Peyer's patch (tissue), 4 donors: ENCODE measurements at regions not wholly inside any gene's neighbourhood (a gene's known extent, or its start where the extent isn't known, plus 50 kb on each side); places are given as distances from the start of the nearest gene placed in this dataset.

Experiments used
- DNase-seq, 3 donors: peaks; one replicate each; pipeline ENCODE4 v3.0.0-alpha.2; 2017 to 2019
- H3K27ac ChIP-seq, 4 donors: fragments of 200-600 bp; sonication (generic); one replicate each; pipeline ENCODE4 v1.5.1; 2016 to 2019
- H3K27me3 ChIP-seq, 2 donors: fragments of 200-600 bp; sonication (generic); one replicate each; pipeline ENCODE4 v1.5.1; 2019
- H3K36me3 ChIP-seq, 3 donors: fragments of 200-600 bp; sonication (generic); one replicate each; pipeline ENCODE4 v1.5.1; 2016 to 2019
- H3K4me1 ChIP-seq, 4 donors: fragments of 200-600 bp; sonication (generic); one replicate each; pipeline ENCODE4 v1.5.1; 2016 to 2019
- H3K4me3 ChIP-seq, 4 donors: fragments of 200-600 bp; sonication (generic); 1 replicate in 3 of 4; 2 replicates in 1 of 4; pipeline ENCODE4 v1.5.1; 2016 to 2019; ENCODE audit warnings: mild to moderate bottlenecking in 1 of 4
- H3K9me3 ChIP-seq, 4 donors: fragments of 200-600 bp; sonication (generic); one replicate each; pipeline ENCODE4 v1.5.1; 2016 to 2019; ENCODE audit warnings: mild to moderate bottlenecking in 1 of 4
- POLR2A ChIP-seq, 2 donors: fragments of 450-650 bp; IDR thresholded peaks; one replicate each; pipeline ENCODE4 v1.5.1; 2017; ENCODE audit warnings: antibody characterized with exemption in 2 of 2, mild to moderate bottlenecking in 2 of 2, moderate library complexity in 2 of 2
- TF ChIP-seq, protein P1 (sequence below), 6 experiments: fragments of 450-650 bp in 4 of 6; fragments of 200-600 bp in 2 of 6; sonication (generic) in 1 of 6; IDR thresholded peaks; one replicate each; pipeline ENCODE4 v1.5.1; 2017 to 2019; ENCODE audit warnings: antibody characterized with exemption in 6 of 6, mild to moderate bottlenecking in 3 of 6, moderate library complexity in 1 of 6

DNA sequence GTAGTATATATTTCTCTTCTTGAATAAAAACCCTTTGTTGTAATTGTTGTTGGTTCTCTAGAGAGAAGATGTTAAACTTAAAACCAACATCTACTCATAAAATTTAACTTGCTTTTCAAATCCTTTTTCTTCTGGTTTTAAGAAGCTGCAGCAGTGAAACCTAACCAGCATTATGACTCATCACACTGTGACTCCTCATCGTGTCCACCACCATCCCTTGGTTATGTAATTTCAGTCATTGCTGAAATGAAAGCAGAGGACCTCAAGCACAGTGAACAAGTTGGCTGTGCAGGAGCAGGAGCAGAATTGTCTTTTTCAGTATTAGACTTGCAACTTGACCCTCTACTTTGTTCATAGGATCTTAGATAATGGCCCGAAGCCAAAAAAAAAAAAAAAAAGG, 64.9 kb upstream of the HTR2A start:
- Histone ChIP-seq H3K36me3 (no peaks in the 10 kb centered on the region), H3K9me3 (no peaks in the 10 kb centered on the region), H3K27me3 (no peaks in the 10 kb centered on the region), H3K27ac (no peak overlapping the region), H3K4me1 (no peaks in the 10 kb centered on the region), H3K4me3 (no peak overlapping the region)
- no peak for TF ChIP-seq POLR2A (IDR thresholded peaks at IDR 0.05)
- TF ChIP-seq, protein P1, sequence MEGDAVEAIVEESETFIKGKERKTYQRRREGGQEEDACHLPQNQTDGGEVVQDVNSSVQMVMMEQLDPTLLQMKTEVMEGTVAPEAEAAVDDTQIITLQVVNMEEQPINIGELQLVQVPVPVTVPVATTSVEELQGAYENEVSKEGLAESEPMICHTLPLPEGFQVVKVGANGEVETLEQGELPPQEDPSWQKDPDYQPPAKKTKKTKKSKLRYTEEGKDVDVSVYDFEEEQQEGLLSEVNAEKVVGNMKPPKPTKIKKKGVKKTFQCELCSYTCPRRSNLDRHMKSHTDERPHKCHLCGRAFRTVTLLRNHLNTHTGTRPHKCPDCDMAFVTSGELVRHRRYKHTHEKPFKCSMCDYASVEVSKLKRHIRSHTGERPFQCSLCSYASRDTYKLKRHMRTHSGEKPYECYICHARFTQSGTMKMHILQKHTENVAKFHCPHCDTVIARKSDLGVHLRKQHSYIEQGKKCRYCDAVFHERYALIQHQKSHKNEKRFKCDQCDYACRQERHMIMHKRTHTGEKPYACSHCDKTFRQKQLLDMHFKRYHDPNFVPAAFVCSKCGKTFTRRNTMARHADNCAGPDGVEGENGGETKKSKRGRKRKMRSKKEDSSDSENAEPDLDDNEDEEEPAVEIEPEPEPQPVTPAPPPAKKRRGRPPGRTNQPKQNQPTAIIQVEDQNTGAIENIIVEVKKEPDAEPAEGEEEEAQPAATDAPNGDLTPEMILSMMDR (IDR thresholded peaks at IDR 0.05): no peak
- no peak for DNase-seq

DNA sequence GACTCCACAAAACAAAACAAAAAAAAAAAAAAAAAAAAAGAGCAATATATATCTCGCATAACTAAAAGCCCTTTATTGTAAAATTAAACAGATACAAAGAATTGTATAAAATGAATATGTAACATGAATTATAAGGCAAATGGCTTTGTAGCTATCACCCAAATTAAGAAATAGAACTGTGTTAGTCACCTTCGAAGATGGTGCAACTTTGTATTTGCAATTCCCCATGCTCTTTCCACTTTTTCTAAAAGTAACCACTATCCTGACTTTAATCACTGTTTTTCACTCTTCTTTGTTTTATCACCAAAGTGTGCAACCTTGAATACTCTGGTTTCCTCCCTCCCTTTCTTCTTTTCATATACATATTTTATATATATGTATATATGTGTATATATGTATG, 57.1 kb upstream of the HTR2A start:
- DNase-seq: no peak
- TF ChIP-seq, protein P1 (IDR thresholded peaks at IDR 0.05): no peak
- TF ChIP-seq POLR2A (IDR thresholded peaks at IDR 0.05): no peak
- H3K4me1 ChIP-seq: no peaks in the 10 kb centered on the region
- H3K27me3 ChIP-seq: no peaks in the 10 kb centered on the region
- H3K36me3 ChIP-seq: no peaks in the 10 kb centered on the region
- H3K27ac ChIP-seq: no peak overlapping the region
- H3K9me3 ChIP-seq: no peaks in the 10 kb centered on the region
- no peak overlapping the region for H3K4me3 ChIP-seq

DNA sequence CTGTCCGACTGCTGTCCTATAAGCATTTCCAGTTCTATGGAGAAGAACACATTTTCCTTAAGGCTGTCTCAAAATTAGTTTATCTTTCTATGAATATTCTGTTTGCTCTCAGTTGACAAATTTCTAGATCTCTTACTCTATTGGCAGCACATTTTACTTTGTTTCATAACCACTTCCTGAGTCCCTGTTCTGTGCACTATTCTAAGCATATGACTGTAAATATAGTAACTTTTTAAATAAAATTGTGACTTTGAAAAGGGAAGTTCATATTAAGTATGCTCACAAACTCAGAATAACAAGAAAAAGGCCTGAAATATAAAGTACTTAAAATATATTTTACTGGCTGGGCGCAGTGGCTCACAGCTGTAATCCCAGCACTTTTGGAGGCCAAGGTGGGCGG, 56.5 kb upstream of the HTR2A start:
- Histone ChIP-seq H3K4me1 (no peaks in the 10 kb centered on the region), H3K27me3 (no peaks in the 10 kb centered on the region), H3K36me3 (no peaks in the 10 kb centered on the region), H3K9me3 (no peaks in the 10 kb centered on the region), H3K27ac (no peak overlapping the region), H3K4me3 (no peak overlapping the region)
- TF ChIP-seq POLR2A (IDR thresholded peaks at IDR 0.05): no peak
- TF ChIP-seq, protein P1 (IDR thresholded peaks at IDR 0.05): no peak
- DNase-seq: no peak

DNA sequence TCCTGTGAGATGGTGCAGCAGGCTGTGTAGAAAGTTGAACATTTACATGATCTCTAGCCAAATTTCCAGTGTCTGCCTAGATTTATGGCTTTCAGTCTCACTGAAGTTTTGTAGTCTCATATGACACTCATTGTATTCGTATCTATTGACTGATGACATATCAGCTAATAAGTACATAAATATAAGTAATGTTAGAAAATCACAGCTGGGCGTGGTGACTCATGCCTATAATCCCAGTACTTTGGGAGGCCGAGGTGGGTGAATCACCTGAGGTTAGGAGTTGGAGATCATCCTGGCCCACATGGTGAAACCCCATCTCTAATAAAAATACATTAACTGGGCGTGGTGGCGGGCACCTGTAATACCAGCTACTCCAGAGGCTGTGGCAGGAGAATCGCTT, 54.7 kb upstream of the HTR2A start:
- H3K9me3 ChIP-seq: no peaks in the 10 kb centered on the region
- H3K27ac ChIP-seq: no peak overlapping the region
- H3K4me1 ChIP-seq: no peaks in the 10 kb centered on the region
- TF ChIP-seq, protein P1 (IDR thresholded peaks at IDR 0.05): no peak
- TF ChIP-seq POLR2A (IDR thresholded peaks at IDR 0.05): no peak
- no peaks in the 10 kb centered on the region for H3K27me3 ChIP-seq
- DNase-seq: no peak
- no peaks in the 10 kb centered on the region for H3K36me3 ChIP-seq
- H3K4me3 ChIP-seq: no peak overlapping the region

DNA sequence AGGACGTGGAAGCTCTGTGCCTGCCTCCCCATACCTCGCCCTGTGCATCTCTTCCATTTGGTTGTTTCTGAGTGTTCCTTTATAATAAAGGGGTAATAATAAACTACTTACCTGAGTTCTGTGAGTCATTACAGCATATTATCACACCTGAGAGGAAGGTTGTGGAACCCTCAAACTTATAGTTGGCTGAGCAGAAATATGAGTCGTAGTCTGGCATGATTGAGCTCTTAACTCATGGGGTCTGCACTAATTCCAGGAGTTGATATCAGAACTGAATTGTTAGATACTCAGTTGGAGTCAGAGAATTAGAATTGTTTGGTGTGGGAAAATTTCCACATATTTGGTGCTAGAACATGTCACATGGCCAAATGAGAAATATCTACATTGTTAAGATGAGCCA, 52.4 kb upstream of the HTR2A start:
- Histone ChIP-seq H3K27me3 (no peaks in the 10 kb centered on the region), H3K4me1 (no peaks in the 10 kb centered on the region), H3K27ac (no peak overlapping the region), H3K4me3 (no peak overlapping the region), H3K9me3 (peaks cover 0 to 6% (median 0%) of the 10 kb centered on the region in 4 donors), H3K36me3 (no peaks in the 10 kb centered on the region)
- DNase-seq: no peak
- TF ChIP-seq, protein P1 (IDR thresholded peaks at IDR 0.05): no peak
- no peak for TF ChIP-seq POLR2A (IDR thresholded peaks at IDR 0.05)

DNA sequence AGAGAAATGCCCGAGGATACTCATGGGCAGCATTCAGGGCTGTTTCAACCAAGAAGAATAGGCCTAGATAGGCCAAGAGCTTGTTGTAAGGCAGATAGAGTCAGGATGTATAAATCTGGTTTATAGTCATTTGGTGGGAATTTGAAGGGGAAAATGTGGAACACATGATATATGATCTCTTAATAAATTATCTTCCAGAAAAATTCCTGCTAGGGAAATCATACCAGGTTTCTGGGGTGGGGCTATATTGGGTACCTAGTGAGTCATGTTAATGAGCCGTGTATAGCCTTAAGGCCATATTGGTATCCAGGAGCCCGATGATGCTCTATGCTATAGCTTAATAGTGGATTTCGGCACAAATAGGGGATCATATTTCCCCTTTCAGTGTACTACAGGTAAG, 51.5 kb upstream of the HTR2A start:
- TF ChIP-seq, protein P1 (IDR thresholded peaks at IDR 0.05): no peak
- no peak for TF ChIP-seq POLR2A (IDR thresholded peaks at IDR 0.05)
- H3K36me3 ChIP-seq: no peaks in the 10 kb centered on the region
- H3K27me3 ChIP-seq: no peaks in the 10 kb centered on the region
- H3K4me1 ChIP-seq: no peaks in the 10 kb centered on the region
- H3K4me3 ChIP-seq: no peak overlapping the region
- peaks cover 0 to 8% (median 0%) of the 10 kb centered on the region in 4 donors for H3K9me3 ChIP-seq
- no peak for DNase-seq
- no peak overlapping the region for H3K27ac ChIP-seq
